ENCODE measurements at regions not wholly inside any gene's neighbourhood (a gene's known extent, or its start where the extent isn't known, plus 50 kb on each side); places are given as distances from the start of the nearest gene placed in this dataset.

- POLR2A ChIA-PET (ENCODE audit: low non-redundant PET): no interaction called here
- CTCF ChIA-PET: no interaction called here
- H3K27ac ChIP-seq: no peak overlapping the region
- no peak for TF ChIP-seq CTCF (conservative IDR thresholded peaks at IDR 0.05; ENCODE audit: low read depth)
- no peak for DNase-seq (ENCODE audit: low spot score)
Measured at GRCh38 chr20:37630993-37631392, 62.8 kb upstream of the CTNNBL1 start.

- ChIA-PET CTCF (no interaction called here), POLR2A (ENCODE audit: low non-redundant PET) (no interaction called here)
- H3K27ac ChIP-seq: no peak overlapping the region
- no peak for DNase-seq (ENCODE audit: low spot score)
- no peak for TF ChIP-seq CTCF (conservative IDR thresholded peaks at IDR 0.05; ENCODE audit: low read depth)
Measured at GRCh38 chr20:37630166-37630565, 63.7 kb upstream of the CTNNBL1 start.

GRCh38 chr20:37627767-37628130 is 66.1 kb upstream of the CTNNBL1 start:
- POLR2A ChIA-PET (ENCODE audit: low non-redundant PET): interaction anchor here (0.6 kb wide), 1 partner anchor 19 kb away, joined by 3 read pairs; no protein-coding TSS in a partner anchor
- no peak for TF ChIP-seq CTCF (conservative IDR thresholded peaks at IDR 0.05; ENCODE audit: low read depth)
- H3K27ac ChIP-seq: no peak overlapping the region
- CTCF ChIA-PET: interaction anchor here (1.1 kb wide), 1 partner anchor 29 kb away, joined by 6 read pairs; no protein-coding TSS in a partner anchor
- no peak for DNase-seq (ENCODE audit: low spot score)

- CTCF ChIA-PET: interaction anchor here (1.1 kb wide), 1 partner anchor 29 kb away, joined by 6 read pairs; no protein-coding TSS in a partner anchor
- H3K27ac ChIP-seq: no peak overlapping the region
- POLR2A ChIA-PET (ENCODE audit: low non-redundant PET): interaction anchor here (0.6 kb wide), 1 partner anchor 18 kb away, joined by 3 read pairs; no protein-coding TSS in a partner anchor
- no peak for TF ChIP-seq CTCF (conservative IDR thresholded peaks at IDR 0.05; ENCODE audit: low read depth)
- peak; percentile 75 for DNase-seq (ENCODE audit: low spot score)
Measured at GRCh38 chr20:37627060-37627766, 66.6 kb upstream of the CTNNBL1 start.

- DNase-seq (ENCODE audit: low spot score): no peak
- no peak for TF ChIP-seq CTCF (conservative IDR thresholded peaks at IDR 0.05; ENCODE audit: low read depth)
- POLR2A ChIA-PET (ENCODE audit: low non-redundant PET): no interaction called here
Measured at GRCh38 chr20:37624963-37625362, 68.9 kb upstream of the CTNNBL1 start.

GRCh38 chr20:37622728-37623127 is 71.1 kb upstream of the CTNNBL1 start:
- ChIA-PET CTCF (interaction anchor here (0.6 to 1.1 kb wide), 2 partner anchors 42 to 451 kb away, joined by 3 read pairs; no protein-coding TSS in a partner anchor), POLR2A (ENCODE audit: low non-redundant PET) (no interaction called here)
- no peak for DNase-seq (ENCODE audit: low spot score)
- H3K27ac ChIP-seq: no peak overlapping the region
- no peak for TF ChIP-seq CTCF (conservative IDR thresholded peaks at IDR 0.05; ENCODE audit: low read depth)

More at GRCh38 chr20:37624963-37625362, 68.9 kb upstream of the CTNNBL1 start:
- H3K27ac ChIP-seq: no peak overlapping the region
- CTCF ChIA-PET: no interaction called here

Measured in RWPE1 (cell line).